ENCODE measurements at regions not wholly inside any gene's neighbourhood (a gene's known extent, or its start where the extent isn't known, plus 50 kb on each side); places are given as distances from the start of the nearest gene placed in this dataset.

DNA sequence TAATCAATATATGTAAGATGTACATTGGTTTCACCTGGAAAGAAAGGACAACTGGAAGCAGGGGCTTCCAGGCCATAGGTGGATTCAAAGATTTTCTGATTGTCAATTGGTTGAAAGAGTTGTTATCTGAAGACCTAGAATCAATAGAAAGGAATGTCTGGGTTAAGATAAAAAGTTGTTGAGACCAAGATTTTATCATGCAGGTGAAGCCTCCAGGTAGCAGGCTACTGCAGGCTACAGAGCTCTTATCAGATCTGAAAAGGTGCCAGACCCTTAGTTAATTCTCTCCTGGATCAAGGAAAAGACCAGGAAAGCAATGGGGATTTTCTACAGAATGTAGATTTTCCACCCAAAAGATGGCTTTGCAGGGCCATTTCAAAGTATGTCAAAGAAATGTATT lies 487.2 kb downstream of the BTBD3 start:
- no peak overlapping the region for H3K27ac ChIP-seq
- H3K36me3 ChIP-seq (replicated peaks), result no peaks in the 10 kb centered on the region
- H3K4me3 ChIP-seq (ENCODE audit: low read depth, low read length), result no peak overlapping the region
- DNase-seq, result no peak
- in situ Hi-C loops (cut with HindIII; ENCODE audit: low pct_ligation_motif_present, low sequenced_read_pairs), result no loop called here
- TF ChIP-seq, protein P1, sequence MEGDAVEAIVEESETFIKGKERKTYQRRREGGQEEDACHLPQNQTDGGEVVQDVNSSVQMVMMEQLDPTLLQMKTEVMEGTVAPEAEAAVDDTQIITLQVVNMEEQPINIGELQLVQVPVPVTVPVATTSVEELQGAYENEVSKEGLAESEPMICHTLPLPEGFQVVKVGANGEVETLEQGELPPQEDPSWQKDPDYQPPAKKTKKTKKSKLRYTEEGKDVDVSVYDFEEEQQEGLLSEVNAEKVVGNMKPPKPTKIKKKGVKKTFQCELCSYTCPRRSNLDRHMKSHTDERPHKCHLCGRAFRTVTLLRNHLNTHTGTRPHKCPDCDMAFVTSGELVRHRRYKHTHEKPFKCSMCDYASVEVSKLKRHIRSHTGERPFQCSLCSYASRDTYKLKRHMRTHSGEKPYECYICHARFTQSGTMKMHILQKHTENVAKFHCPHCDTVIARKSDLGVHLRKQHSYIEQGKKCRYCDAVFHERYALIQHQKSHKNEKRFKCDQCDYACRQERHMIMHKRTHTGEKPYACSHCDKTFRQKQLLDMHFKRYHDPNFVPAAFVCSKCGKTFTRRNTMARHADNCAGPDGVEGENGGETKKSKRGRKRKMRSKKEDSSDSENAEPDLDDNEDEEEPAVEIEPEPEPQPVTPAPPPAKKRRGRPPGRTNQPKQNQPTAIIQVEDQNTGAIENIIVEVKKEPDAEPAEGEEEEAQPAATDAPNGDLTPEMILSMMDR (IDR thresholded peaks at IDR 0.05; ENCODE audit: low read depth, low read length, missing control alignments), result no peak
- H3K27me3 ChIP-seq (replicated peaks), result no peaks in the 10 kb centered on the region

DNA sequence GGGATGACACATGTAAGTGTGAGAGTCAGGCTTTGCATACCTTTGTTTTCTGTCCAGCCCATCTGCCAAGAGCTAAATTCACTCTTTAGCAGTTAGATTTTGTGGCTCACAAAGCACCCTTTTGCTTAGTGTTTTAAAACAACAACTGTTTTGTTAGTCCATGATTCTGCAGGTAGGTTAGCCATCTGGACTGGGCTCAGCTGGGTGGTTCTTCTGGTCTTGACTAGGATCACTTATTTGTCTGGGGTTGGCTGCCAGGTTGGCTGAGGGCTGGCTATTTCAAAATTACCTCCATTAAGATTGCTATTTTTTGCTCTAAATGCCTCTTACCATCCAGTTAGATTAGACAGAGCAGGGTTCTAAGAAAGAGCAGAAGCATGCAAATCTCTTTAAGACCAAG lies 489.3 kb downstream of the BTBD3 start:
- TF ChIP-seq, protein P1 (IDR thresholded peaks at IDR 0.05; ENCODE audit: low read depth, low read length, missing control alignments), result no peak
- DNase-seq, result no peak
- Histone ChIP-seq H3K4me3 (ENCODE audit: low read depth, low read length) (no peak overlapping the region), H3K36me3 (replicated peaks) (no peaks in the 10 kb centered on the region), H3K27ac (no peak overlapping the region), H3K27me3 (replicated peaks) (no peaks in the 10 kb centered on the region)
- in situ Hi-C loops (cut with HindIII; ENCODE audit: low pct_ligation_motif_present, low sequenced_read_pairs), result no loop called here

DNA sequence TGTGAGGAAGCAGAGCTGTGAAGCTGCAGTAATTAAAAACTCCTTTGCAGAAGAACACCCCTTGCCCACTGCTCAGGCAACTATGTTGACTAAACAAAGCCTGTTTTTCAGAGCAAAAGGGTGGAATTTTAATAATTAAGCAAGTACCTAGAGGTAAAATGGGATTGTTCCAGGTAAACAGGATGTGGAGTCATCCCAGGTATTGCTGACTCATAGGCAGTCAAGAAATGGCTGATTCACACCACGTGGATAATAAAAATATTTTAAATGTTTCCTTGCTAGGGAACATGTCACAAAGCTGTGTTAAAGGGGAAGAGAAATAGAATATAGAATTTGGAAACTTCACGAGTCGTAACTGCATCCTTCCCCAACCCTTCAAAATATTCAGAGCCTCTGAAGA lies 491.8 kb downstream of the BTBD3 start:
- no peak for DNase-seq
- TF ChIP-seq, protein P1 (IDR thresholded peaks at IDR 0.05; ENCODE audit: low read depth, low read length, missing control alignments), result no peak
- Histone ChIP-seq H3K27me3 (replicated peaks) (no peaks in the 10 kb centered on the region), H3K27ac (no peak overlapping the region), H3K36me3 (replicated peaks) (no peaks in the 10 kb centered on the region), H3K4me3 (ENCODE audit: low read depth, low read length) (no peak overlapping the region)
- in situ Hi-C loops (cut with HindIII; ENCODE audit: low pct_ligation_motif_present, low sequenced_read_pairs), result no loop called here

GRCh38 chr20:12410783-12411182 lies 493.1 kb downstream of the BTBD3 start:
- in situ Hi-C loops (cut with HindIII; ENCODE audit: low pct_ligation_motif_present, low sequenced_read_pairs), result no loop called here
- TF ChIP-seq, protein P1 (IDR thresholded peaks at IDR 0.05; ENCODE audit: low read depth, low read length, missing control alignments), result no peak
- DNase-seq, result no peak
- Histone ChIP-seq H3K36me3 (replicated peaks) (no peaks in the 10 kb centered on the region), H3K27me3 (replicated peaks) (no peaks in the 10 kb centered on the region), H3K27ac (no peak overlapping the region), H3K4me3 (ENCODE audit: low read depth, low read length) (no peak overlapping the region)

DNA sequence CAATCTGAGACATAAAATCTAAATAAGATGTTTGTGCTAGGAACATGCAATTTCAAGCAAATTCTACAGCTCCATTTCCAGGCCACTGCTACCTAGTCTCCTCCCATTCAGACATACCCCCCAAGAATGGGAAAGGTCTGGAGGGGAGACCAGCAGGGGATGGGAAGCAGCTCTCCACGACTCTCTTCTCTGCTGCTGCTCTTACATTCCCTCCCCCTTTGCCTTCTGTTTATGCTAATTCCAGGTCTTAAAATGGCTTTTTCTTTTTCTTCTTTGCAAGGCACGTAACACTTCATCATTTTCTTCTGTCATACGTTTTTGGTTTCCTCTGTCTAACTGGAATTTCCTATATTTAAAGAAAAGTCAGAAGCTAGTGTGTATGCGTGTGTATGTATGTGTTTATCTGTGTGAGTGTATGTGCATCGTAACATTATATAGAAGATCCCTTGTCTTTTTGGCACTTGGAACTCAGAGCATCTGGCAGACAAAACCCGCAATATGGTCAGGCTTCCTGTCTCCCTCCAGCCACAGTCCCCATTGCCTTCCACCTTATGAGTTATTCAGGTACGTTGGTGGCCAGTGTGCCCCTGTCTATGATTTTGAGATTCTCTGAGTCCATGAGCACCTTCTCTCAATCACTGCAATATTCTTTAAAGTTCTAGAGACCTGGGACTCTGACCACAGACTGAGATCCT lies 493.7 kb downstream of the BTBD3 start:
- in situ Hi-C loops (cut with HindIII; ENCODE audit: low pct_ligation_motif_present, low sequenced_read_pairs), result no loop called here
- H3K27ac ChIP-seq, result no peak overlapping the region
- no peak for DNase-seq
- TF ChIP-seq, protein P1 (IDR thresholded peaks at IDR 0.05; ENCODE audit: low read depth, low read length, missing control alignments), result no peak
- H3K36me3 ChIP-seq (replicated peaks), result no peaks in the 10 kb centered on the region
- H3K27me3 ChIP-seq (replicated peaks), result no peaks in the 10 kb centered on the region
- no peak overlapping the region for H3K4me3 ChIP-seq (ENCODE audit: low read depth, low read length)

DNA sequence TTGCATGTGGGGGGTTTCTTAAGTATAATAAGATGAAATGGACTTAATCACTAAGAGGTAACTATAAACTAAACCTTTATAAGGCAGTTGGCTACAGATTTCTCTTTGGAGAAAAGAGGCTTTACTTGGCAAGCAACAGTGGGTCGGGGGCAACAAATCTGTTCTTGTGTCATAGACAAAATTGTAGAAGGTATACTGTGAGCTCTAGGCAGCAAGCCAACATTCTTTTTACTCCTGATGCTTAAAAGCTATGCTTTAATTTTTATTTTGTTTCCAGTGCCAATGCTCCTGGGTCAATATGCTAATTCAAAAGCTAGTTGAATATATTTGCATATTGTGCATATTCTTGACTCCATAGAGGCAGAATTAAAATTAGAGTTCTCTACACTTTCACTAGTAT lies 495.4 kb downstream of the BTBD3 start:
- in situ Hi-C loops (cut with HindIII; ENCODE audit: low pct_ligation_motif_present, low sequenced_read_pairs), result no loop called here
- Histone ChIP-seq H3K36me3 (replicated peaks) (no peaks in the 10 kb centered on the region), H3K4me3 (ENCODE audit: low read depth, low read length) (no peak overlapping the region), H3K27me3 (replicated peaks) (no peaks in the 10 kb centered on the region), H3K27ac (no peak overlapping the region)
- no peak for DNase-seq
- TF ChIP-seq, protein P1 (IDR thresholded peaks at IDR 0.05; ENCODE audit: low read depth, low read length, missing control alignments), result no peak

Measured in brain microvascular endothelial cell (primary cell).